Omental fat pad (tissue), 3 donors: ENCODE measurements at regions not wholly inside any gene's neighbourhood (a gene's known extent, or its start where the extent isn't known, plus 50 kb on each side); places are given as distances from the start of the nearest gene placed in this dataset.

Experiments
- ATAC-seq: fragments of 150-250 bp; one replicate; pipeline ENCODE4 v1.9.1; 2016; ENCODE audit warnings: mild to moderate bottlenecking, moderate library complexity; ENCODE audit not compliant: low FRiP score
- DNase-seq: peaks from one replicate; pipeline ENCODE4 v3.0.0-alpha.2; 2019; ENCODE audit warnings: low spot score
- CTCF ChIP-seq, 3 donors: fragments of 450-650 bp; IDR thresholded peaks; one replicate each; pipeline ENCODE4 v1.5.1; 2016 to 2017; ENCODE audit warnings: antibody characterized with exemption in 3 of 3, mild to moderate bottlenecking in 3 of 3, moderate library complexity in 2 of 3

- no peak for ATAC-seq
- TF ChIP-seq CTCF (IDR thresholded peaks at IDR 0.05) = no peak
- DNase-seq = no peak
These were observed 404.2 kb upstream of the PMFBP1 start for GRCh38 chr16:72576189-72576588.

GRCh38 chr16:72569677-72570076 is 397.7 kb upstream of the PMFBP1 start:
- DNase-seq = no peak
- TF ChIP-seq CTCF (IDR thresholded peaks at IDR 0.05) = no peak
- ATAC-seq = no peak

GRCh38 chr16:72568502-72568901 is 396.5 kb upstream of the PMFBP1 start:
- ATAC-seq = no peak
- DNase-seq = no peak
- no peak for TF ChIP-seq CTCF (IDR thresholded peaks at IDR 0.05)

GRCh38 chr16:72566174-72566573 is 394.2 kb upstream of the PMFBP1 start:
- no peak for ATAC-seq
- no peak for TF ChIP-seq CTCF (IDR thresholded peaks at IDR 0.05)

GRCh38 chr16:72565106-72565505 is 393.2 kb upstream of the PMFBP1 start:
- no peak for ATAC-seq
- no peak for TF ChIP-seq CTCF (IDR thresholded peaks at IDR 0.05)
- no peak for DNase-seq

More at GRCh38 chr16:72566174-72566573, 394.2 kb upstream of the PMFBP1 start:
- DNase-seq = no peak

- DNase-seq (no peak), ATAC-seq (no peak)
- TF ChIP-seq CTCF (IDR thresholded peaks at IDR 0.05) = no peak
These were observed 388.7 kb upstream of the PMFBP1 start for GRCh38 chr16:72560617-72561016.

GRCh38 chr16:72558501-72558900 is 386.5 kb upstream of the PMFBP1 start:
- TF ChIP-seq CTCF (IDR thresholded peaks at IDR 0.05) = no peak
- ATAC-seq (no peak), DNase-seq (no peak)
